Osteoblast (primary cell): ENCODE measurements at regions not wholly inside any gene's neighbourhood (a gene's known extent, or its start where the extent isn't known, plus 50 kb on each side); places are given as distances from the start of the nearest gene placed in this dataset.

ENCODE experiments used
- DNase-seq: peaks from one replicate; pipeline ENCODE4 v3.0.0; 2011; ENCODE audit warnings: low spot score, mixed read lengths; ENCODE audit not compliant: insufficient read length; ENCODE audit errors: missing footprints
- H2AFZ ChIP-seq: 2 replicates; pipeline ENCODE4 v1.6.0; 2011; ENCODE audit warnings: mild to moderate bottlenecking, low read length
- H3K27ac ChIP-seq: 2 replicates; pipeline ENCODE4 v1.5.1; 2011; ENCODE audit warnings: mild to moderate bottlenecking, low read depth, low read length, moderate library complexity
- H3K27me3 ChIP-seq: 2 replicates; pipeline ENCODE4 v1.6.0; 2012; ENCODE audit warnings: mild to moderate bottlenecking, control low read depth, inconsistent platforms, low read length, moderate library complexity; ENCODE audit not compliant: insufficient read depth
- H3K36me3 ChIP-seq: 2 replicates; pipeline ENCODE4 v1.5.1; 2011; ENCODE audit warnings: mild to moderate bottlenecking, low read length, control low read depth, moderate library complexity; ENCODE audit not compliant: insufficient read depth
- H3K4me1 ChIP-seq: 2 replicates; pipeline ENCODE4 v1.5.1; 2011; ENCODE audit warnings: mild to moderate bottlenecking, low read length, control low read depth, moderate library complexity; ENCODE audit not compliant: insufficient read depth
- H3K4me2 ChIP-seq: 2 replicates; pipeline ENCODE4 v1.6.0; 2011; ENCODE audit warnings: mild to moderate bottlenecking, low read length; ENCODE audit not compliant: insufficient read depth
- H3K4me3 ChIP-seq: fragments of 200-600 bp; sonication (generic); 3 replicates; pipeline ENCODE4 v1.5.1; 2012; ENCODE audit warnings: mild to moderate bottlenecking, low read length, inconsistent platforms; ENCODE audit not compliant: insufficient read depth
- H3K79me2 ChIP-seq: 2 replicates; pipeline ENCODE4 v1.6.0; 2012; ENCODE audit warnings: mild to moderate bottlenecking, low read length, control low read depth, inconsistent platforms; ENCODE audit not compliant: insufficient read depth
- H3K9me3 ChIP-seq: 2 replicates; pipeline ENCODE4 v1.5.1; 2011; ENCODE audit warnings: low read depth, low read length, control low read depth
- H4K20me1 ChIP-seq: 2 replicates; pipeline ENCODE4 v1.6.0; 2012; ENCODE audit warnings: mild to moderate bottlenecking, low read length, control low read depth; ENCODE audit not compliant: insufficient read depth
- TF ChIP-seq, protein P1 (sequence below): IDR thresholded peaks from 2 replicates; pipeline ENCODE4 v1.5.1; 2011; ENCODE audit warnings: mild to moderate bottlenecking, low read depth, low read length, moderate library complexity; ENCODE audit errors: extremely low read depth

DNA sequence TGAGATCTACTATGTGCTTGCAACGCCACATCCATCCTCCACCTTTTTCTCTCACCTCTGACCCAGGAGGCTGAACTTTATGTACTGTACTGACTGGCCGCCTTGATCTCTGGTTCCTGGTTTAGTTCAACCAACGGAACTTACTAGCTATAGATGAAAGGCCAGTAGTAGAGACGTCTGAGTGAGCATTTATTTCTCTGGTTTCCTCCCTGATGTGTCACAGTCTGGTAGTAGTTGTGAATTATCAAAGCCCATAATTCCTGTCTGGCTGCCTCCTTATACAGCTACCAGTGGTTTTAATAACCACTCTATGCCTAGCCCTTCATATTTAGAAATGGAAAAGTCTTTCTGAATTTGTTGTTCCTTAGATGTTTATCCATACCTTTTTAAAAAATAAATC, 64.7 kb downstream of the POM121L12 start:
- Histone ChIP-seq H3K27ac (no peak overlapping the region), H3K4me1 (no peaks in the 10 kb centered on the region), H3K9me3 (peaks cover 2% of the 10 kb centered on the region), H3K27me3 (no peaks in the 10 kb centered on the region), H2AFZ (no peak overlapping the region), H3K36me3 (no peaks in the 10 kb centered on the region), H3K79me2 (no peaks in the 10 kb centered on the region), H4K20me1 (no peaks in the 10 kb centered on the region), H3K4me3 (no peak overlapping the region), H3K4me2 (no peak overlapping the region)
- TF ChIP-seq, protein P1, sequence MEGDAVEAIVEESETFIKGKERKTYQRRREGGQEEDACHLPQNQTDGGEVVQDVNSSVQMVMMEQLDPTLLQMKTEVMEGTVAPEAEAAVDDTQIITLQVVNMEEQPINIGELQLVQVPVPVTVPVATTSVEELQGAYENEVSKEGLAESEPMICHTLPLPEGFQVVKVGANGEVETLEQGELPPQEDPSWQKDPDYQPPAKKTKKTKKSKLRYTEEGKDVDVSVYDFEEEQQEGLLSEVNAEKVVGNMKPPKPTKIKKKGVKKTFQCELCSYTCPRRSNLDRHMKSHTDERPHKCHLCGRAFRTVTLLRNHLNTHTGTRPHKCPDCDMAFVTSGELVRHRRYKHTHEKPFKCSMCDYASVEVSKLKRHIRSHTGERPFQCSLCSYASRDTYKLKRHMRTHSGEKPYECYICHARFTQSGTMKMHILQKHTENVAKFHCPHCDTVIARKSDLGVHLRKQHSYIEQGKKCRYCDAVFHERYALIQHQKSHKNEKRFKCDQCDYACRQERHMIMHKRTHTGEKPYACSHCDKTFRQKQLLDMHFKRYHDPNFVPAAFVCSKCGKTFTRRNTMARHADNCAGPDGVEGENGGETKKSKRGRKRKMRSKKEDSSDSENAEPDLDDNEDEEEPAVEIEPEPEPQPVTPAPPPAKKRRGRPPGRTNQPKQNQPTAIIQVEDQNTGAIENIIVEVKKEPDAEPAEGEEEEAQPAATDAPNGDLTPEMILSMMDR, result no peak
- DNase-seq, result no peak

DNA sequence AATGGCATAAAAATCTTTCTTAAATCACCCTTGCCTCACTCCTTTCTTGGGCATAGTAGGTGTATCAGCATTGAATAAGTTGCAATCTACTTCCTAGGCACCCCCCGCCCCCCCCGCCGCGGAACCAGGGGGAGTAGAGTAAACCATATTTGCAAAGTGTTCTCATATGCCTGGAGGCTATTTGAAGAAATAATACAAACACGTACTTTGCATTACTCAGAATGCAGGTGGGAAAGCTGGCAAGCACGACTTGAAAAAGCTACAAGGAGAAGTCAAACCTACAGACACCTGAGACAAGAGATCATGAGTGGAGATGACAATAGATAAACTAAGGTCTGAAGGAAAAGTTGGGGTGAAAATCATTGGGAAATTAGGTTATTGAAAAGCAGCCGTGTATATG, 65.6 kb downstream of the POM121L12 start:
- Histone ChIP-seq H3K36me3 (no peaks in the 10 kb centered on the region), H3K27ac (no peak overlapping the region), H3K79me2 (no peaks in the 10 kb centered on the region), H3K4me3 (no peak overlapping the region), H3K4me1 (no peaks in the 10 kb centered on the region), H2AFZ (no peak overlapping the region), H3K4me2 (no peak overlapping the region), H4K20me1 (no peaks in the 10 kb centered on the region), H3K9me3 (peaks cover 2% of the 10 kb centered on the region), H3K27me3 (no peaks in the 10 kb centered on the region)
- TF ChIP-seq, protein P1, result no peak
- DNase-seq, result no peak

DNA sequence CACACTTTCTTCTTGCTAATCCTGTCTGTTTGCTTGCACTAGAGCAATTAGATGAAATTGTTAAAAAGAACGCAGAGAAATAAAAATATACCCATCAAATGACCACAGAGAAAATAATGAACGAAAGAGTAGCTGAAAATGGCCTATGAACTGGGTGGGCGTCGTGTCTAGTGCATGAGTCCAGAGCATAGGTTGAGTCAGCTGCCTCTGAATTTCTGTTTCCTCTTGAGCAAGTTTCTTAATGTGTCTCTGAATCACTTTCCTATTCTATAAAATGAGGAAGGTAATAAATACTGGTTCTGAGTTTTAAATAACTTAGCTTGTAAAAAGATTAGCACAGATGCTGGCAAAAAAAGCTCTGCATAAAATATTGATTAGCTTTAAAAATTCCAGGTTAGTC, 75.0 kb downstream of the POM121L12 start:
- Histone ChIP-seq H3K9me3 (no peaks in the 10 kb centered on the region), H3K27me3 (no peaks in the 10 kb centered on the region), H4K20me1 (no peaks in the 10 kb centered on the region), H3K27ac (no peak overlapping the region), H2AFZ (no peak overlapping the region), H3K4me1 (no peaks in the 10 kb centered on the region), H3K79me2 (no peaks in the 10 kb centered on the region), H3K4me3 (no peak overlapping the region), H3K36me3 (no peaks in the 10 kb centered on the region), H3K4me2 (no peak overlapping the region)
- DNase-seq, result no peak
- TF ChIP-seq, protein P1, result no peak

DNA sequence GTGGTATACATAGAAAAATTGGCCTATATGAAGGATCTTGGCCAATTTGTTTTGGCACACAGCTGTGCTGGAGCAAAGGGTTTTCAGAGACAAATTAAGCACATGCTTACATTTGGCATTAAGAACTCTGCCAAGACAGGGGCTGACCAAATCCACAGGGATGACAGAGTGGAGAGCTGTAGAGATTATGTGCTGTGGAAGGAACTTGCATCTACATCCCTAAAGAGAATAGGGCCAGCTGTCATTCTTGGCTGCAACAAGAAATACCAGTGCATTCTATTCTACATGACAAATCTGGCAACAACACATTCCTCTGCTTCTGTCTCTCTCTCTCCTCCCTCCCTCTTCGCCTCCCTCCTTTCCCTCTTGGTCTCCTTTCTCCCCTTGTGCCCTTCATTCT, 75.6 kb downstream of the POM121L12 start:
- no peak for DNase-seq
- H3K4me3 ChIP-seq, result no peak overlapping the region
- H3K4me2 ChIP-seq, result no peak overlapping the region
- no peaks in the 10 kb centered on the region for H3K9me3 ChIP-seq
- no peaks in the 10 kb centered on the region for H3K4me1 ChIP-seq
- TF ChIP-seq, protein P1, result no peak
- no peak overlapping the region for H2AFZ ChIP-seq
- H3K36me3 ChIP-seq, result no peaks in the 10 kb centered on the region
- H3K27me3 ChIP-seq, result no peaks in the 10 kb centered on the region
- no peak overlapping the region for H3K27ac ChIP-seq
- H4K20me1 ChIP-seq, result no peaks in the 10 kb centered on the region
- H3K79me2 ChIP-seq, result no peaks in the 10 kb centered on the region
